DOHH2 (cell line): ENCODE measurements at regions not wholly inside any gene's neighbourhood (a gene's known extent, or its start where the extent isn't known, plus 50 kb on each side); places are given as distances from the start of the nearest gene placed in this dataset.
"Not testable (repeated sequence)": the region's sequence is repeated elsewhere in the genome, so short reads cannot be mapped to it uniquely, and the experiment has no call there.

Source experiments
- H3F3A ChIP-seq: fragments of 200-600 bp; sonication (generic), shearing (Covaris generic); 2 replicates; pipeline ENCODE4 v1.6.0; 2016; ENCODE audit warnings: antibody characterized with exemption, mild to moderate bottlenecking; ENCODE audit not compliant: control insufficient read depth, insufficient read depth
- H3K27ac ChIP-seq: fragments of 200-600 bp; sonication (generic); 2 replicates; pipeline ENCODE4 v1.5.1; 2014; ENCODE audit warnings: low read depth, mild to moderate bottlenecking, low read length, moderate library complexity
- H3K27me3 ChIP-seq: fragments of 200-600 bp; sonication (generic); 2 replicates; pipeline ENCODE4 v1.6.1; 2014; ENCODE audit warnings: mild to moderate bottlenecking, low read length, mixed read lengths; ENCODE audit not compliant: control insufficient read depth
- H3K36me3 ChIP-seq: fragments of 200-600 bp; sonication (generic); 2 replicates; pipeline ENCODE4 v1.6.1; 2014; ENCODE audit warnings: mild to moderate bottlenecking, low read length, moderate library complexity, mixed read lengths; ENCODE audit not compliant: control insufficient read depth
- H3K4me1 ChIP-seq: fragments of 200-600 bp; sonication (generic); 2 replicates; pipeline ENCODE4 v1.6.1; 2014; ENCODE audit warnings: mild to moderate bottlenecking, low read length, mixed read lengths; ENCODE audit not compliant: control insufficient read depth
- H3K4me2 ChIP-seq: fragments of 200-600 bp; sonication (generic); 2 replicates; pipeline ENCODE4 v1.6.0; 2014; ENCODE audit warnings: mild to moderate bottlenecking, low read length, moderate library complexity
- H3K4me3 ChIP-seq: fragments of 200-600 bp; sonication (generic); 2 replicates; pipeline ENCODE4 v1.5.1; 2014; ENCODE audit warnings: mild to moderate bottlenecking, low read length, mixed read lengths
- H3K79me2 ChIP-seq: fragments of 200-600 bp; sonication (generic); 2 replicates; pipeline ENCODE4 v1.6.1; 2014; ENCODE audit warnings: mild to moderate bottlenecking, low read length, mixed read lengths; ENCODE audit not compliant: control insufficient read depth
- H3K9me2 ChIP-seq: fragments of 200-600 bp; sonication (generic); replicated peaks from 2 replicates; pipeline ENCODE4 v1.6.1; 2014; ENCODE audit warnings: mild to moderate bottlenecking, low read length, mixed read lengths; ENCODE audit not compliant: control insufficient read depth
- H3K9me3 ChIP-seq: fragments of 200-600 bp; sonication (generic); 2 replicates; pipeline ENCODE4 v1.6.1; 2014; ENCODE audit warnings: antibody characterized with exemption, low read length, mixed read lengths; ENCODE audit not compliant: control insufficient read depth, insufficient read depth
- H4K20me1 ChIP-seq: fragments of 200-600 bp; sonication (generic); 2 replicates; pipeline ENCODE4 v1.6.0; 2014; ENCODE audit warnings: low read depth, mild to moderate bottlenecking, antibody characterized with exemption, low read length, moderate library complexity; ENCODE audit not compliant: control insufficient read depth, insufficient read depth
- CTCF ChIP-seq: fragments of 200-600 bp; sonication (generic); IDR thresholded peaks from one replicate; pipeline ENCODE4 v1.5.1; 2014; ENCODE audit warnings: antibody characterized with exemption, mild to moderate bottlenecking, low read depth, low read length; ENCODE audit not compliant: poor library complexity, severe bottlenecking
- EZH2phosphoT487 ChIP-seq: fragments of 200-600 bp; sonication (generic); IDR thresholded peaks from 2 replicates; pipeline ENCODE4 v1.6.1; 2017; ENCODE audit warnings: borderline replicate concordance, mild to moderate bottlenecking, antibody characterized with exemption, low read length, moderate library complexity, mixed read lengths

GRCh38 chrX:22859642-22860041, 140.1 kb upstream of the DDX53 start:
- H3K27ac ChIP-seq: no peak overlapping the region
- H4K20me1 ChIP-seq: no peaks in the 10 kb centered on the region
- H3F3A ChIP-seq: no peaks in the 10 kb centered on the region
- no peaks in the 10 kb centered on the region for H3K79me2 ChIP-seq
- no peak overlapping the region for H3K4me3 ChIP-seq
- H3K27me3 ChIP-seq: no peaks in the 10 kb centered on the region
- no peaks in the 10 kb centered on the region for H3K4me1 ChIP-seq
- H3K36me3 ChIP-seq: no peaks in the 10 kb centered on the region
- H3K9me2 ChIP-seq: no peaks in the 10 kb centered on the region
- no peaks in the 10 kb centered on the region for H3K9me3 ChIP-seq
- no peak overlapping the region for H3K4me2 ChIP-seq
- no peak for TF ChIP-seq EZH2phosphoT487
- TF ChIP-seq CTCF: no peak

- not testable (repeated sequence) for H3K27me3 ChIP-seq, H3K4me2 ChIP-seq, H3K4me1 ChIP-seq, H4K20me1 ChIP-seq, H3K9me2 ChIP-seq, H3K27ac ChIP-seq, H3F3A ChIP-seq, H3K4me3 ChIP-seq, H3K9me3 ChIP-seq, H3K79me2 ChIP-seq, H3K36me3 ChIP-seq
Observed at GRCh38 chrX:22866801-22867200, 133.0 kb upstream of the DDX53 start.

- no peaks in the 10 kb centered on the region for H3F3A ChIP-seq
- no peaks in the 10 kb centered on the region for H3K9me3 ChIP-seq
- no peaks in the 10 kb centered on the region for H3K4me1 ChIP-seq
- H3K27ac ChIP-seq: no peak overlapping the region
- no peaks in the 10 kb centered on the region for H4K20me1 ChIP-seq
- H3K4me2 ChIP-seq: no peak overlapping the region
- no peaks in the 10 kb centered on the region for H3K9me2 ChIP-seq
- no peaks in the 10 kb centered on the region for H3K79me2 ChIP-seq
- H3K4me3 ChIP-seq: no peak overlapping the region
- TF ChIP-seq EZH2phosphoT487: no peak
- no peak for TF ChIP-seq CTCF
- H3K27me3 ChIP-seq: no peaks in the 10 kb centered on the region
- no peaks in the 10 kb centered on the region for H3K36me3 ChIP-seq
Observed at GRCh38 chrX:22882543-22882942, 117.2 kb upstream of the DDX53 start.

GRCh38 chrX:22889819-22890218, 109.9 kb upstream of the DDX53 start:
- Histone ChIP-seq H3K9me3 (no peaks in the 10 kb centered on the region), H3F3A (no peaks in the 10 kb centered on the region), H4K20me1 (no peaks in the 10 kb centered on the region), H3K79me2 (no peaks in the 10 kb centered on the region), H3K36me3 (no peaks in the 10 kb centered on the region), H3K4me2 (no peak overlapping the region), H3K4me1 (no peaks in the 10 kb centered on the region), H3K27me3 (no peaks in the 10 kb centered on the region), H3K27ac (no peak overlapping the region), H3K9me2 (no peaks in the 10 kb centered on the region), H3K4me3 (no peak overlapping the region)
- TF ChIP-seq EZH2phosphoT487 (no peak), CTCF (no peak)
